GM23338 (cell line): ENCODE measurements at regions not wholly inside any gene's neighbourhood (a gene's known extent, or its start where the extent isn't known, plus 50 kb on each side); places are given as distances from the start of the nearest gene placed in this dataset.

Source experiments
- ATAC-seq: fragments of 200-7000 bp; cut with Tn5 transposase; 3 replicates; pipeline ENCODE4 v1.9.1; 2020
- DNase-seq: peaks from one replicate; pipeline ENCODE4 v3.0.0-alpha.2; 2015; ENCODE audit warnings: low spot score
- H2AFZ ChIP-seq: fragments of 200-600 bp; sonication (generic); 2 replicates; pipeline ENCODE4 v1.8.0; 2016; ENCODE audit warnings: antibody characterized with exemption, mild to moderate bottlenecking, moderate library complexity
- H3F3A ChIP-seq: fragments of 200-600 bp; sonication (generic); replicated peaks from 2 replicates; pipeline ENCODE4 v1.8.0; 2017; ENCODE audit warnings: antibody characterized with exemption, mixed run types, low read depth
- H3K27ac ChIP-seq: fragments of 200-600 bp; sonication (generic); 2 replicates; pipeline ENCODE4 v1.6.1; 2016; ENCODE audit warnings: low read depth
- H3K27me3 ChIP-seq: fragments of 200-600 bp; sonication (generic); 2 replicates; pipeline ENCODE4 v1.8.0; 2016; ENCODE audit warnings: mild to moderate bottlenecking, mixed run types, moderate library complexity; ENCODE audit not compliant: insufficient read depth
- H3K36me3 ChIP-seq: fragments of 200-600 bp; sonication (generic); 2 replicates; pipeline ENCODE4 v1.8.0; 2016; ENCODE audit warnings: mild to moderate bottlenecking; ENCODE audit not compliant: insufficient read depth
- H3K4me1 ChIP-seq: fragments of 200-600 bp; sonication (generic); 2 replicates; pipeline ENCODE4 v1.8.0; 2016; ENCODE audit warnings: mild to moderate bottlenecking, moderate library complexity; ENCODE audit not compliant: insufficient read depth
- H3K4me2 ChIP-seq: fragments of 200-600 bp; sonication (generic); 2 replicates; pipeline ENCODE4 v1.7.1; 2017; ENCODE audit warnings: mixed run types
- H3K4me3 ChIP-seq: fragments of 200-600 bp; sonication (generic); 2 replicates; pipeline ENCODE4 v1.6.1; 2016; ENCODE audit warnings: mixed run types
- H3K79me2 ChIP-seq: fragments of 200-600 bp; sonication (generic); replicated peaks from 2 replicates; pipeline ENCODE4 v1.8.0; 2017; ENCODE audit warnings: mild to moderate bottlenecking; ENCODE audit not compliant: insufficient read depth
- H3K9me2 ChIP-seq: fragments of 200-600 bp; sonication (generic); 2 replicates; pipeline ENCODE4 v1.8.0; 2017; ENCODE audit not compliant: insufficient read depth
- H4K20me1 ChIP-seq: fragments of 200-600 bp; sonication (generic); replicated peaks from 2 replicates; pipeline ENCODE4 v1.8.0; 2017; ENCODE audit warnings: mild to moderate bottlenecking; ENCODE audit not compliant: insufficient read depth
- H3K27ac Mint-ChIP-seq: 2 replicates; pipeline ENCODE4 v1.8.0; 2020; ENCODE audit warnings: inconsistent platforms, mild to moderate bottlenecking, moderate library complexity, mixed read lengths
- H3K27me3 Mint-ChIP-seq: 3 replicates; pipeline ENCODE4 v1.8.0; 2022; ENCODE audit warnings: low read depth, mild to moderate bottlenecking, moderate library complexity, mixed read lengths, inconsistent platforms; ENCODE audit not compliant: insufficient read depth, poor library complexity
- H3K36me3 Mint-ChIP-seq: 3 replicates; pipeline ENCODE4 v1.8.0; 2021; ENCODE audit warnings: low read depth, mild to moderate bottlenecking, inconsistent platforms, moderate library complexity, mixed read lengths
- H3K4me1 Mint-ChIP-seq: 3 replicates; pipeline ENCODE4 v1.8.0; 2020; ENCODE audit warnings: mild to moderate bottlenecking, inconsistent platforms, mixed read lengths
- H3K4me3 Mint-ChIP-seq: 3 replicates; pipeline ENCODE4 v1.8.0; 2021; ENCODE audit warnings: moderate library complexity, mild to moderate bottlenecking, inconsistent platforms, mixed read lengths
- H3K9me3 Mint-ChIP-seq: 3 replicates; pipeline ENCODE4 v1.8.0; 2020; ENCODE audit warnings: moderate library complexity, mild to moderate bottlenecking, inconsistent platforms, mixed read lengths
- CREB1 ChIP-seq: fragments of 250-450 bp; sonication (Bioruptor Pico); IDR thresholded peaks from 2 replicates; pipeline ENCODE4 v1.5.0; 2020; ENCODE audit warnings: low read depth, mild to moderate bottlenecking, moderate library complexity
- CTCF ChIP-seq, 2 experiments: fragments of 200-600 bp in 1 of 2; sonication (generic) in 1 of 2; conservative IDR thresholded peaks; 2 replicates each; pipeline versions ENCODE4 v1.5.1 to v1.6.1; 2016 to 2017; ENCODE audit warnings: antibody characterized with exemption in 2 of 2, low read depth in 2 of 2, mild to moderate bottlenecking in 2 of 2, moderate library complexity in 1 of 2
- ETS1 ChIP-seq: IDR thresholded peaks from 2 replicates; pipeline ENCODE4 v1.6.1; 2016; ENCODE audit warnings: antibody characterized with exemption
- EZH2 ChIP-seq: fragments of 200-600 bp; sonication (generic); IDR thresholded peaks from one replicate; pipeline ENCODE4 v1.8.0; 2017; ENCODE audit warnings: antibody characterized with exemption, mild to moderate bottlenecking, low read depth; ENCODE audit not compliant: unreplicated experiment
- EZH2phosphoT487 ChIP-seq: fragments of 200-600 bp; sonication (generic); IDR thresholded peaks from one replicate; pipeline ENCODE4 v1.8.1; 2018; ENCODE audit warnings: antibody characterized with exemption; ENCODE audit not compliant: unreplicated experiment
- JUNB ChIP-seq: IDR thresholded peaks from one replicate; pipeline ENCODE4 v1.6.1; 2016; ENCODE audit warnings: antibody characterized with exemption; ENCODE audit not compliant: unreplicated experiment
- NANOG ChIP-seq: IDR thresholded peaks from 2 replicates; pipeline ENCODE4 v1.6.1; 2016; ENCODE audit warnings: antibody characterized with exemption, borderline replicate concordance
- POLR2AphosphoS5 ChIP-seq: IDR thresholded peaks from 2 replicates; pipeline ENCODE4 v1.6.1; 2016; ENCODE audit warnings: antibody characterized with exemption, low read depth
- REST ChIP-seq: IDR thresholded peaks from one replicate; pipeline ENCODE4 v1.6.1; 2018; ENCODE audit warnings: antibody characterized with exemption; ENCODE audit not compliant: unreplicated experiment
- STAT1 ChIP-seq: IDR thresholded peaks from one replicate; pipeline ENCODE4 v1.6.1; 2016; ENCODE audit warnings: antibody characterized with exemption; ENCODE audit not compliant: unreplicated experiment
- ZNF114 ChIP-seq: fragments of 250-450 bp; sonication (Bioruptor Pico); IDR thresholded peaks from 2 replicates; pipeline ENCODE4 v1.5.0; 2020; ENCODE audit warnings: mild to moderate bottlenecking, moderate library complexity
- ZNF331 ChIP-seq: fragments of 250-450 bp; sonication (Bioruptor Pico); IDR thresholded peaks from 2 replicates; pipeline ENCODE4 v1.5.0; 2020; ENCODE audit warnings: low read depth, mild to moderate bottlenecking, moderate library complexity
- ZNF462 ChIP-seq: fragments of 250-450 bp; sonication (Bioruptor Pico); IDR thresholded peaks from 2 replicates; pipeline ENCODE4 v1.5.0; 2020; ENCODE audit warnings: mild to moderate bottlenecking, moderate library complexity

GRCh38 chr16:62832214-62832613 is 796.0 kb upstream of the CDH8 start:
- DNase-seq = peak; percentile 29

More at GRCh38 chr16:62832214-62832613, 796.0 kb upstream of the CDH8 start:
- no peaks in the 10 kb centered on the region for H3K27me3 Mint-ChIP-seq
- Histone ChIP-seq H3K4me1 (peaks cover 18% of the 10 kb centered on the region), H3K4me3 (no peak overlapping the region), H3K79me2 (no peaks in the 10 kb centered on the region), H4K20me1 (no peaks in the 10 kb centered on the region), H3F3A (no peaks in the 10 kb centered on the region), H3K27me3 (no peaks in the 10 kb centered on the region), H2AFZ (no peak overlapping the region), H3K9me2 (no peaks in the 10 kb centered on the region), H3K36me3 (no peaks in the 10 kb centered on the region), H3K4me2 (no peak overlapping the region), H3K27ac (no peak overlapping the region)
- peaks cover 16% of the 10 kb centered on the region for H3K4me1 Mint-ChIP-seq
- no peaks in the 10 kb centered on the region for H3K9me3 Mint-ChIP-seq
- TF ChIP-seq REST (no peak), NANOG (no peak), EZH2phosphoT487 (no peak), EZH2 (no peak), JUNB (no peak), CTCF (conservative IDR thresholded peaks at IDR 0.05; ENCODE audit: low read depth in 2 of 2) (no peak), ZNF462 (CRISPR knock-in tag) (no peak), ETS1 (no peak), STAT1 (no peak), ZNF114 (CRISPR knock-in tag) (no peak), CREB1 (CRISPR knock-in tag) (no peak), ZNF331 (CRISPR knock-in tag) (no peak), POLR2AphosphoS5 (no peak)
- no peaks in the 10 kb centered on the region for H3K36me3 Mint-ChIP-seq
- H3K27ac Mint-ChIP-seq = no peak overlapping the region
- H3K4me3 Mint-ChIP-seq = no peak overlapping the region
- ATAC-seq = peak; percentile 64
